Nephron (organoid): ENCODE measurements at regions not wholly inside any gene's neighbourhood (a gene's known extent, or its start where the extent isn't known, plus 50 kb on each side); places are given as distances from the start of the nearest gene placed in this dataset.

Source experiments
- H3K27ac Mint-ChIP-seq, 3 experiments: 2 replicates each; pipeline ENCODE4 v1.8.0; 2020; ENCODE audit warnings: mixed read lengths in 3 of 3, mild to moderate bottlenecking in 2 of 3, moderate library complexity in 1 of 3
- H3K27me3 Mint-ChIP-seq: 2 replicates; pipeline ENCODE4 v1.8.0; 2021; ENCODE audit warnings: low read depth, mild to moderate bottlenecking, moderate library complexity, mixed read lengths
- H3K36me3 Mint-ChIP-seq: 2 replicates; pipeline ENCODE4 v1.8.0; 2020; ENCODE audit warnings: low read depth, mixed read lengths
- H3K4me1 Mint-ChIP-seq: 2 replicates; pipeline ENCODE4 v1.8.0; 2020; ENCODE audit warnings: mixed read lengths
- H3K4me3 Mint-ChIP-seq, 3 experiments: 2 replicates each; pipeline ENCODE4 v1.8.0; 2020; ENCODE audit warnings: mild to moderate bottlenecking in 3 of 3, mixed read lengths in 3 of 3, moderate library complexity in 2 of 3
- H3K9me3 Mint-ChIP-seq: 2 replicates; pipeline ENCODE4 v1.8.0; 2020; ENCODE audit warnings: mixed read lengths
- CTCF ChIP-seq, 3 experiments: fragments of 200-600 bp; sonication (generic); IDR thresholded peaks; one replicate each; pipeline ENCODE4 v1.5.0; 2021; ENCODE audit warnings: antibody characterized with exemption in 3 of 3; ENCODE audit not compliant: unreplicated experiment in 3 of 3

- Mint-ChIP-seq H3K27ac (no peak overlapping the region), H3K4me1 (no peaks in the 10 kb centered on the region), H3K27me3 (no peaks in the 10 kb centered on the region), H3K36me3 (no peaks in the 10 kb centered on the region), H3K9me3 (peaks cover 2% of the 10 kb centered on the region), H3K4me3 (no peak overlapping the region)
- TF ChIP-seq CTCF (IDR thresholded peaks at IDR 0.05; ENCODE audit: unreplicated experiment in 3 of 3), result no peak
These were observed 1639.9 kb downstream of the SLITRK5 start for GRCh38 chr13:89310943-89311672.

GRCh38 chr13:89315287-89315686, 1644.1 kb downstream of the SLITRK5 start:
- Mint-ChIP-seq H3K27me3 (no peaks in the 10 kb centered on the region), H3K4me3 (no peak overlapping the region), H3K27ac (no peak overlapping the region), H3K36me3 (no peaks in the 10 kb centered on the region), H3K9me3 (peaks cover 2% of the 10 kb centered on the region), H3K4me1 (no peaks in the 10 kb centered on the region)
- no peak for TF ChIP-seq CTCF (IDR thresholded peaks at IDR 0.05; ENCODE audit: unreplicated experiment in 3 of 3)

- H3K27me3 Mint-ChIP-seq, result no peaks in the 10 kb centered on the region
- no peaks in the 10 kb centered on the region for H3K9me3 Mint-ChIP-seq
- no peak overlapping the region for H3K27ac Mint-ChIP-seq
- no peaks in the 10 kb centered on the region for H3K36me3 Mint-ChIP-seq
- H3K4me3 Mint-ChIP-seq, result no peak overlapping the region
- TF ChIP-seq CTCF (IDR thresholded peaks at IDR 0.05; ENCODE audit: unreplicated experiment in 3 of 3), result no peak
- no peaks in the 10 kb centered on the region for H3K4me1 Mint-ChIP-seq
These were observed 1651.3 kb downstream of the SLITRK5 start for GRCh38 chr13:89322466-89322865.

- Mint-ChIP-seq H3K27me3 (no peaks in the 10 kb centered on the region), H3K27ac (no peak overlapping the region)
These were observed 1653.4 kb downstream of the SLITRK5 start for GRCh38 chr13:89324582-89324981.

GRCh38 chr13:89343165-89343564, 1672.0 kb downstream of the SLITRK5 start:
- Mint-ChIP-seq H3K4me1 (no peaks in the 10 kb centered on the region), H3K36me3 (no peaks in the 10 kb centered on the region), H3K27ac (no peak overlapping the region), H3K4me3 (no peak overlapping the region), H3K9me3 (no peaks in the 10 kb centered on the region), H3K27me3 (no peaks in the 10 kb centered on the region)
- TF ChIP-seq CTCF (IDR thresholded peaks at IDR 0.05; ENCODE audit: unreplicated experiment in 3 of 3), result no peak

More at GRCh38 chr13:89324582-89324981, 1653.4 kb downstream of the SLITRK5 start:
- Mint-ChIP-seq H3K9me3 (no peaks in the 10 kb centered on the region), H3K36me3 (no peaks in the 10 kb centered on the region), H3K4me1 (no peaks in the 10 kb centered on the region), H3K4me3 (no peak overlapping the region)
- no peak for TF ChIP-seq CTCF (IDR thresholded peaks at IDR 0.05; ENCODE audit: unreplicated experiment in 3 of 3)

GRCh38 chr13:89352384-89352783, 1681.2 kb downstream of the SLITRK5 start:
- Mint-ChIP-seq H3K27me3 (no peaks in the 10 kb centered on the region), H3K27ac (no peak overlapping the region), H3K4me3 (no peak overlapping the region), H3K36me3 (no peaks in the 10 kb centered on the region), H3K4me1 (no peaks in the 10 kb centered on the region), H3K9me3 (no peaks in the 10 kb centered on the region)
- TF ChIP-seq CTCF (IDR thresholded peaks at IDR 0.05; ENCODE audit: unreplicated experiment in 3 of 3), result no peak
